Liver (tissue), 8 donors: ENCODE measurements at regions not wholly inside any gene's neighbourhood (a gene's known extent, or its start where the extent isn't known, plus 50 kb on each side); places are given as distances from the start of the nearest gene placed in this dataset.

ENCODE experiments used
- DNase-seq: peaks from one replicate; pipeline ENCODE4 v3.0.0-alpha.2; 2017; ENCODE audit warnings: low spot score
- H3K27ac ChIP-seq, 2 donors: one replicate each; pipeline ENCODE4 v1.7.0; 2013; ENCODE audit warnings: inconsistent platforms in 2 of 2, low read length in 2 of 2, control low read depth in 1 of 2, low read depth in 1 of 2, mild to moderate bottlenecking in 1 of 2
- H3K27me3 ChIP-seq, 4 donors: one replicate each; pipeline versions ENCODE4 v1.6.1 to v1.7.0; 2013; ENCODE audit warnings: low read length in 3 of 4, inconsistent platforms in 1 of 4, mild to moderate bottlenecking in 1 of 4, moderate library complexity in 1 of 4; ENCODE audit not compliant: control insufficient read depth in 4 of 4, insufficient read depth in 4 of 4
- H3K36me3 ChIP-seq, 4 donors: one replicate each; pipeline versions ENCODE4 v1.6.1 to v1.7.0; 2013; ENCODE audit warnings: low read length in 3 of 4, mild to moderate bottlenecking in 3 of 4, low read depth in 1 of 4, moderate library complexity in 1 of 4; ENCODE audit not compliant: control insufficient read depth in 4 of 4, insufficient read depth in 3 of 4
- H3K4me1 ChIP-seq, 4 donors: one replicate each; pipeline versions ENCODE4 v1.6.1 to v1.7.0; 2013; ENCODE audit warnings: low read length in 3 of 4, mild to moderate bottlenecking in 3 of 4, moderate library complexity in 1 of 4; ENCODE audit not compliant: control insufficient read depth in 4 of 4, insufficient read depth in 4 of 4
- H3K4me3 ChIP-seq, 3 donors: one replicate each; pipeline versions ENCODE4 v1.6.1 to v1.7.0; 2013; ENCODE audit warnings: low read length in 3 of 3, control low read depth in 1 of 3, low read depth in 1 of 3, mild to moderate bottlenecking in 1 of 3
- H3K9ac ChIP-seq, 2 donors: one replicate each; pipeline ENCODE4 v1.7.0; 2013; ENCODE audit warnings: low read length in 2 of 2, mild to moderate bottlenecking in 2 of 2, moderate library complexity in 2 of 2, control low read depth in 1 of 2, low read depth in 1 of 2
- H3K9me3 ChIP-seq, 4 donors: one replicate each; pipeline versions ENCODE4 v1.6.1 to v1.7.0; 2013; ENCODE audit warnings: low read length in 3 of 4; ENCODE audit not compliant: control insufficient read depth in 4 of 4
- CTCF ChIP-seq: fragments of 150-350 bp; IDR thresholded peaks from 2 replicates; pipeline ENCODE4 v1.5.1; 2017; ENCODE audit warnings: improper control_type of control experiment, low read depth, low read length; ENCODE audit not compliant: missing input control
- FOXA2 ChIP-seq: IDR thresholded peaks from 2 replicates; pipeline ENCODE4 v1.6.1; 2016; ENCODE audit warnings: antibody characterized with exemption
- GABPA ChIP-seq, 2 donors: IDR thresholded peaks in 1 of 2; conservative IDR thresholded peaks in 1 of 2; 2 replicates each; pipeline ENCODE4 v1.6.1; 2016; ENCODE audit warnings: antibody characterized with exemption in 2 of 2, mild to moderate bottlenecking in 1 of 2, moderate library complexity in 1 of 2
- HNF4A ChIP-seq, 2 donors: conservative IDR thresholded peaks; 2 replicates each; pipeline ENCODE4 v1.6.1; 2016; ENCODE audit warnings: antibody characterized with exemption in 2 of 2, mild to moderate bottlenecking in 2 of 2
- HNF4G ChIP-seq: IDR thresholded peaks from 2 replicates; pipeline ENCODE4 v1.6.1; 2016; ENCODE audit warnings: antibody characterized with exemption
- JUND ChIP-seq, 2 donors: IDR thresholded peaks; 2 replicates each; pipeline ENCODE4 v1.6.1; 2016; ENCODE audit warnings: antibody characterized with exemption in 2 of 2
- NR2F2 ChIP-seq: IDR thresholded peaks from 2 replicates; pipeline ENCODE4 v1.6.1; 2016; ENCODE audit warnings: antibody characterized with exemption
- REST ChIP-seq: IDR thresholded peaks from 2 replicates; pipeline ENCODE4 v1.6.1; 2016; ENCODE audit warnings: antibody characterized with exemption, mild to moderate bottlenecking
- SP1 ChIP-seq: IDR thresholded peaks from 2 replicates; pipeline ENCODE4 v1.6.1; 2018; ENCODE audit warnings: antibody characterized with exemption, mild to moderate bottlenecking
- TAF1 ChIP-seq: conservative IDR thresholded peaks from 2 replicates; pipeline ENCODE4 v1.6.1; 2016; ENCODE audit warnings: antibody characterized with exemption, mild to moderate bottlenecking
- ZBTB33 ChIP-seq: IDR thresholded peaks from 2 replicates; pipeline ENCODE4 v1.6.1; 2016; ENCODE audit warnings: antibody characterized with exemption
- WGBS: extraction: QIAGEN DNeasy Blood & Tissue Kit; methylation state at CpG from one replicate; pipeline ENCODE4 v1.1.7; 2013; 5-methylcytosine and 5-hydroxymethylcytosine counted together
- TF ChIP-seq, protein P1 (sequence below): IDR thresholded peaks from 2 replicates; pipeline ENCODE4 v1.6.1; 2016; ENCODE audit warnings: antibody characterized with exemption
- donor health status: healthy.
- donor health status: healthy.
- donor health status: healthy.
- donor health status: healthy.
- donor health status: healthy.

DNA sequence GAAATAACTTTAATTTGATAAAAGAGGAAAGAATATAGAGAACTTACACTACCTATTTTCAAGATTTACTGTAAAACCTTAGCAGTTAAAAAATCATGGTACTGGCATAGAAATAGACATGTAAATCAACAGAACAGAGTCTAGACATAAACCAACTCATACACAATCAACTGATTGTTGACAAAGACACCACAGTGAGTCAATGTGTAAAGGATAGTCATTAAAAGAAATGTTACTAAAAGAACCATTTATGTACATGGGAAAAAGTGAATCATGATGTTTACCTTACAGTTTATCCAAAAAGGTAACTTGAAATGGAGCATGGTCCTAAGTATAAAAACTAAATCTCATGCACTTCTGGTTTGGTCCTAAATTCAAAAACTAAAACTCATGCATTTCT, 847.4 kb downstream of the IGSF11 start:
- no peak for DNase-seq
- no peak overlapping the region for H3K27ac ChIP-seq
- no peaks in the 10 kb centered on the region for H3K27me3 ChIP-seq
- no peak overlapping the region for H3K4me3 ChIP-seq
- H3K36me3 ChIP-seq, result no peaks in the 10 kb centered on the region
- peaks cover 0 to 6% (median 0%) of the 10 kb centered on the region in 4 donors for H3K9me3 ChIP-seq
- H3K9ac ChIP-seq, result no peak overlapping the region
- H3K4me1 ChIP-seq, result no peaks in the 10 kb centered on the region
- TF ChIP-seq ZBTB33, result no peak
- no peak for TF ChIP-seq JUND (IDR thresholded peaks at IDR 0.05)
- TF ChIP-seq TAF1, result no peak
- no peak for TF ChIP-seq CTCF
- TF ChIP-seq, protein P1, sequence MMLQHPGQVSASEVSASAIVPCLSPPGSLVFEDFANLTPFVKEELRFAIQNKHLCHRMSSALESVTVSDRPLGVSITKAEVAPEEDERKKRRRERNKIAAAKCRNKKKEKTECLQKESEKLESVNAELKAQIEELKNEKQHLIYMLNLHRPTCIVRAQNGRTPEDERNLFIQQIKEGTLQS, result no peak
- no peak for TF ChIP-seq REST
- TF ChIP-seq GABPA (IDR thresholded peaks at IDR 0.05 in 1 of 2, conservative IDR thresholded peaks at IDR 0.05 in 1 of 2), result no peak
- TF ChIP-seq FOXA2, result no peak
- TF ChIP-seq NR2F2, result no peak

GRCh38 chr3:118196183-118196582, 838.5 kb downstream of the IGSF11 start:
- 62% methylated on average over 1 of the region's 1 CpG for WGBS
- Histone ChIP-seq H3K27me3 (no peaks in the 10 kb centered on the region), H3K27ac (no peak overlapping the region), H3K36me3 (no peaks in the 10 kb centered on the region), H3K4me3 (no peak overlapping the region), H3K4me1 (no peaks in the 10 kb centered on the region), H3K9ac (no peak overlapping the region), H3K9me3 (peaks cover 0 to 20% (median 6%) of the 10 kb centered on the region in 4 donors)
- DNase-seq, result no peak
- TF ChIP-seq SP1 (no peak), HNF4A (conservative IDR thresholded peaks at IDR 0.05) (no peak), TAF1 (no peak), NR2F2 (no peak), HNF4G (no peak), ZBTB33 (no peak)
- TF ChIP-seq, protein P1, result no peak
